NCI-H1694 treated with DMSO at 0.1 percent for 48 hours (cell line): ENCODE measurements at regions not wholly inside any gene's neighbourhood (a gene's known extent, or its start where the extent isn't known, plus 50 kb on each side); places are given as distances from the start of the nearest gene placed in this dataset.
"Not testable (repeated sequence)": the region's sequence is repeated elsewhere in the genome, so short reads cannot be mapped to it uniquely, and the experiment has no call there.

Experiments
- DNase-seq: peaks from one replicate; lab custom pipeline; 2025; lab: John Stamatoyannopoulos, UW

GRCh38 chr5:108696951-108697715 is 50.6 kb upstream of the FER start:
- DNase-seq = no peak

- no peak for DNase-seq
Measured at GRCh38 chr5:108696407-108696806, 51.3 kb upstream of the FER start.

DNA sequence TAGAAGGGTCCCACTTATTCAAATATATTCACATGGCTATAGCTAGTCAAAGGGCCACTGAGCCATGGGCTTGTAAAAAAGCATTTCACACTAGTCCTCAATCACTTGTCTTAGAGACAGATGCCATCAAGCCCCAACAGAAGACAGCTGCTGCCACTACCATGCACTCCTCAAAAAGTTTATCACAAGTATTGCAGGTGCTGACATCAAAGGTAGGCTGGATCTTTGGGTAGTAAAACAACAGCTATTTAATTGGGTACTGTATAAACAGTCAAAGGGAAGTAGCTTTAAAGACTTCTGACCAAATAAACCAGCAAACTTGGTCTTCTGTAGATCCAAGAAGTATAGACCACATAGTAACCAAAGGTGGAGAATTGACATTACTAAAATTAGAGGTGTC is 59.2 kb upstream of the FER start:
- no peak for DNase-seq

GRCh38 chr5:108687595-108688200 is 60.0 kb upstream of the FER start:
- no peak for DNase-seq

GRCh38 chr5:108686676-108687075 is 61.0 kb upstream of the FER start:
- no peak for DNase-seq

- not testable (repeated sequence) for DNase-seq
Measured at GRCh38 chr5:108685448-108686216, 62.1 kb upstream of the FER start.

DNA sequence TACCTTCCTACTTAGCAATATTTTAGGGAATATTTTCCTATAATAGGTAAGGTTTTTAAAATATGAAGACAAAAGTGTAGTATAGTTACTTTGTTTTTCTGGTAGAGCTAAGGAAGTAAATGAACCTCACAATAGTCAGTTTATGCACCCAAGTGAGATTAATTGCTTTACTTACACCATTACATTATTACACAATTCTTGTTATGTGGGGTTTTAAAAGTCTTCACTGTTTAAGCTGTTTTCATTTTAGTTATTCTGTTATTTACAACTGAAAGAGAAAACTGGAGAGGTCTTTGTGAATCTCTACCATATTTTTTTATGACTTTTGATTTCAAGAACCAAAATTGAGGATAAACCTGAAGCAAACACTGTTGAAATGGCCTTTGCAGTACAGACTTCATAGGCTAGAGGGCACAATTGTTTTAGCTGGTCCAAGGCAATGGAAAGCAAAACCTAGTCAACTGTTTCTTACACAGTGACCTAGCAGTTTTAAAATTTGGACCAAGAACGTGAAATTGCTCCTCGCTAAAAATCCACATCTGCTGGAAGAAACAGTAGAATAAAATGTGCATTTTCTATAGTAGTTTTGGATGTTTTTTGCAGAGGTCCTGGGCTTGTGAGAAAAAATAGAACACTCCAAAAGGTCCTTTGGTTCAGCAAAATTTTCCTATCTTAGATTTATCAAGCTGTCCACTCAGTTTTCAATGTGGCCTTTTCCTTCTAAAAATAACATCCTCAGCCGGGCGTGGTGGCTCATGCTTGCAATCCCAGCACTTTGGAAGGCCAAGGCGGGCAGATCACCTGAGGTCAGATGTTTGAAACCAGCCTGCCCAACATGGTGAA is 66.4 kb upstream of the FER start:
- DNase-seq = peak; percentile 52

GRCh38 chr5:108678091-108678490 is 69.6 kb upstream of the FER start:
- DNase-seq = no peak

DNA sequence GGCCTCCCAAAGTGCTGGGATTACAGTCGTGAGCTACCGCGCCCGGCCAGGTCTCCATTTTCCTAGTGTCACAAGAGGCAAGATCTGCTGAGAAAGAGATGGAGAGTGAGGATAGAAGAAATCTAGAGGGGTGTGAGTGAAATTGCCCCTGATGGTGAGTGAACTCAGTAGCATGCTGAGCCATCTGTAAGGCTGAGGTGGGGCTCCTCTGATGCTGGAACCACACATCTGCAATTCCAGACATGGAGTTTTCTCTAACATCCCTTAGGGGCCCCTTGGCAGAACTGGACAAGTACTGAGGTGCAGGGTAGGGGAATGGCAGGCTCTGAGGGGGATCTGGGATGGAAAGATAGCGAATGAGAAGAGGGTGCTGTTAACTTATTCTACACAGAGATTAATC is 72.0 kb upstream of the FER start:
- DNase-seq = no peak

- no peak for DNase-seq
Measured at GRCh38 chr5:108672639-108673038, 75.1 kb upstream of the FER start.

GRCh38 chr5:108670591-108671289 is 77.0 kb upstream of the FER start:
- no peak for DNase-seq

GRCh38 chr5:108669462-108669861 is 78.2 kb upstream of the FER start:
- no peak for DNase-seq

DNA sequence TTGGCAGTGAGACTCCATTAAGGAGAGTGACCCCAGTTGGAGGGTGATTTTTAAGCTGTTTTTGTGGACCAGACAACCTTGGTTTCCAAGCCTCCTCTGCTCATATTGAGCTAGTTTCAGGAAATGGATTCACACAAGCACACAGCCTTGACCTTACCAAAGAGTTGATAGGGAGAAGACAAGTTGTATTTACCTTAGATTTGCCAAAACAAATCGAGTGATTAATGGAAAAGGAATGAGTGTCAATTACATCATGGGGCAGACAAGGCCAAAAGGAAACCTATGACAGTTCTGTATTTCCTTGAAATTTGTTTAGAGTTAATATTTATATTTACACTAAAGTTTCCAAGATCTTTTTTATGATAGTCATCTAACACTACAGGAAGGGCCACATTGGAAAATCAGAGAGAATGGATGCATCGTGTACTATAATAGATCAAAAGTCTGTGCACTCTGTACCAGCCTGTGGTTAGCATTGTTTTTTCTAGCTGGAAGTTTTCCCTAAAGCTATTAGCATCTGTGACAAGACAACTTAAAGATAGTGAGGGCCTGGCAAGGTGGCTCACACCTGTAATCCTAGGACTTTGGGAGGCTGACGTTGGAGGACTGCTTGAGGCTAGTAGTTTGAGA is 86.0 kb upstream of the FER start:
- no peak for DNase-seq

DNA sequence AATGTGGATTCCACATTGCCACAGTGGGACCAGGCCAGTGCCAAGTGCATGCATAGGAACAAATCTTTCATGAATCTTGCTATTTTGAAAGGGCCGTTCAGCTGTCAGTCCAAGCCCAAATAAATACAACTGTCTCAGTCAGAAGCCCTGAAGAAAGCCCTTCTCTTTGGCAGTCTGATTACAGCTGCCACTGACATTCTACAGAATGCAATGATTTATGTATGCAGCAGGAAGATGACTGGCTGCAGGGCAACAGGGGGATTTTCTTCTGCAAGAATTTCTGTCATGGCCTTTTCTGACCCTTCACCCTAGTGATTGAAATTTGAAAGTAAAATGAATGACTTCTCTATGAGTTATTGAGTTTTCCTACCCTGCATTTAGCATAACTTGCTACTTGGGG is 86.7 kb upstream of the FER start:
- DNase-seq = no peak

- no peak for DNase-seq
Measured at GRCh38 chr5:108660291-108660690, 87.4 kb upstream of the FER start.

- no peak for DNase-seq
Measured at GRCh38 chr5:108659531-108659930, 88.2 kb upstream of the FER start.

DNA sequence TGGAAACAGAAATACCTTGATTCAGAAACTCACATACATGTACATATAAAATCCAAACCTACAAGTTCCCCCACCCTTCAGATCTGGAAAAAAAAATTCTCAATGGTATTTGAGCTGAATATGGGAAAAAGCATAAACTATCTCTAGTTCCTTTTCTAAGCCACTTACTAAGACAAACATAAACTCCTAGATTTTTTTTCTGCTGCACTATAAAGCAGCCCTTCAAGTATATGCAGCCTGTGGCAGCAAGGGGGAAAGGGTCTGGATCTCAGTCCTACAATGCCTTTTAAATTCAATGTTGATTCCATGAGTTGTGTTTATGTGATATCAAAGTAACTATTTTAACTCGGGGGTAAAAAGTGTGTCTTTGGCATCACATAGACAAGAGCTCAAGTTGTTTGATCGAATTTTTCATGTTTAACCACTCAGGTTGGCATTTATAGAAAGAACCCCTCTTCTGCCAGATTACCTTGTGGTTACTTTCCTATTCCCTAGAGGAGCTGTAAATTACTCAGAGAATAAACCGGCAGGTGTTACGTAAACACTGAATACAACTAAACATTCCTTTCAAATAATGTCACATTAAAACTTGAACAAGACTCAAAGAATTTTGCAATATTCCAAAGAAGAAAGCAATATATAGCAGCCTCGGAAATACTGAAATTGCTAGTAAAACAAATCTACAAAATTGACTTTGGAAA is 91.8 kb upstream of the FER start:
- no peak for DNase-seq

- DNase-seq = no peak
Measured at GRCh38 chr5:108654051-108654450, 93.6 kb upstream of the FER start.

- no peak for DNase-seq
Measured at GRCh38 chr5:108653201-108653600, 94.5 kb upstream of the FER start.

DNA sequence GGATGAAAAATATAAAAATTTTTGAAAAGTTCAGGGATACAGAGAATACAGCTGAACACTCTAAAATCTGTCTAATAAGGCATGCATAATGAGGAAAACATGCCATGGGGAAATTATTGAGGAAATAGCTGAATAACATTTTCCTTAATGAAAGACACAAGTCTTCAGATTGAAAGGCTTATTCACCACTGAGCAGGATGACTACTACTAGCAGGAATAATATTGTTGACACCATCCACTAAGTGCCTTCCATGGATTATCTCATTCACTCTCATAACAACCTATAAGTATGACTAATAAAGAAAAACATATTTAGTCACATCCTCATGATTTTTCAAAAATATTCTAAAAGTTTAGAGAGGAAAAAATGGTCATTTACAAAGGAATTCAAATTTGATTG is 96.7 kb upstream of the FER start:
- DNase-seq = no peak

- no peak for DNase-seq
Measured at GRCh38 chr5:108649646-108650045, 98.1 kb upstream of the FER start.
